ENCODE measurements at regions not wholly inside any gene's neighbourhood (a gene's known extent, or its start where the extent isn't known, plus 50 kb on each side); places are given as distances from the start of the nearest gene placed in this dataset.

DNA sequence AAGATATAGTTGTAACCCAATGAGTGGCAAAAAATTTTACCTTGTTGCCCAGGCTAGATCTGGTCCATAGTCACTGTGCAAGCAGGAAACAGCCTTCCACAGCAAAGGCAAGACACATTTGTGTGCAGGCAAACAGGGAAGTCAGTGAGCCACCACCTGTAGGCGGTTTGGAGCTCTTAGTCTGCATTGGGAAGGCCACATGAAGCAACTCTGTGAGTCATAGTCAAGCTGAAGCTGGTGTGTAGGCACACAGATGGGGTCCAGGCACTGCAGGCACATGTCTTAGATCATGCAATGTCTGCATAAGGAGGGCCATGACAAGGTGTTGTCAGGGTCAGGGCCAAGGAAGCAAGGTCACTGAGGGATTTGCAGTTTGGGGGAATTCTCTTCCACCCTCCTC, 543.2 kb upstream of the EPHA7 start:
- TF ChIP-seq, protein P1, sequence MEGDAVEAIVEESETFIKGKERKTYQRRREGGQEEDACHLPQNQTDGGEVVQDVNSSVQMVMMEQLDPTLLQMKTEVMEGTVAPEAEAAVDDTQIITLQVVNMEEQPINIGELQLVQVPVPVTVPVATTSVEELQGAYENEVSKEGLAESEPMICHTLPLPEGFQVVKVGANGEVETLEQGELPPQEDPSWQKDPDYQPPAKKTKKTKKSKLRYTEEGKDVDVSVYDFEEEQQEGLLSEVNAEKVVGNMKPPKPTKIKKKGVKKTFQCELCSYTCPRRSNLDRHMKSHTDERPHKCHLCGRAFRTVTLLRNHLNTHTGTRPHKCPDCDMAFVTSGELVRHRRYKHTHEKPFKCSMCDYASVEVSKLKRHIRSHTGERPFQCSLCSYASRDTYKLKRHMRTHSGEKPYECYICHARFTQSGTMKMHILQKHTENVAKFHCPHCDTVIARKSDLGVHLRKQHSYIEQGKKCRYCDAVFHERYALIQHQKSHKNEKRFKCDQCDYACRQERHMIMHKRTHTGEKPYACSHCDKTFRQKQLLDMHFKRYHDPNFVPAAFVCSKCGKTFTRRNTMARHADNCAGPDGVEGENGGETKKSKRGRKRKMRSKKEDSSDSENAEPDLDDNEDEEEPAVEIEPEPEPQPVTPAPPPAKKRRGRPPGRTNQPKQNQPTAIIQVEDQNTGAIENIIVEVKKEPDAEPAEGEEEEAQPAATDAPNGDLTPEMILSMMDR (IDR thresholded peaks at IDR 0.05), result no peak
- TF ChIP-seq POLR2A (IDR thresholded peaks at IDR 0.05; ENCODE audit: low read depth), result no peak
- TF ChIP-seq EP300 (IDR thresholded peaks at IDR 0.05), result no peak
- TF ChIP-seq POLR2AphosphoS5 (IDR thresholded peaks at IDR 0.05), result no peak
